ENCODE measurements at regions not wholly inside any gene's neighbourhood (a gene's known extent, or its start where the extent isn't known, plus 50 kb on each side); places are given as distances from the start of the nearest gene placed in this dataset.

DNA sequence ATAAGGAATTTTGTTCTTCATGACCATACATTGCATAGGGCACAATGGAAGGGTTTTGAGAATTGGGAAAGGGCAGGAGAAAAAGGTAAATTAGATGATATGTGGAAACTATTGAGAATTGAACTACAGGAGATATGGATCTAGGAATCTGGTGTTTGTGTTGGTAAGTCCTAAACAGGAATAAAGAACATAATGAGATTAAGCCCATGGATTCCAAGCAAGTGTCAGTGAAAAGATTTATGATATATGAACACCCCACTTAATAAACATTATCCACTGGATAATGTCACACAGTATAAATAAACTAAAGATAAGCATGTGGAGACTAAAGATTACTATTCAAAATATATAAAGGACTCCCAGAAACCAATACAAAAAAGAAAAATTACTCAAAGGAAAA lies 98.2 kb downstream of the TNFSF18 start:
- H3K4me3 ChIP-seq (ENCODE audit: insufficient read depth, low read depth, low read length, poor library complexity, severe bottlenecking): no peak overlapping the region
- H3K27me3 ChIP-seq (replicated peaks; ENCODE audit: control insufficient read depth, insufficient read depth, low read length, poor library complexity, severe bottlenecking): no peaks in the 10 kb centered on the region
- no peaks in the 10 kb centered on the region for H3K9me3 ChIP-seq (ENCODE audit: control insufficient read depth, low read length)
- H3K4me1 ChIP-seq (ENCODE audit: control insufficient read depth, insufficient read depth, low read length, poor library complexity, severe bottlenecking): no peaks in the 10 kb centered on the region
- no peak for DNase-seq
- no peak overlapping the region for H3K27ac ChIP-seq (ENCODE audit: insufficient read depth, low read length, poor library complexity, severe bottlenecking)
- H3K36me3 ChIP-seq (ENCODE audit: control insufficient read depth, insufficient read depth, low read length): no peaks in the 10 kb centered on the region

DNA sequence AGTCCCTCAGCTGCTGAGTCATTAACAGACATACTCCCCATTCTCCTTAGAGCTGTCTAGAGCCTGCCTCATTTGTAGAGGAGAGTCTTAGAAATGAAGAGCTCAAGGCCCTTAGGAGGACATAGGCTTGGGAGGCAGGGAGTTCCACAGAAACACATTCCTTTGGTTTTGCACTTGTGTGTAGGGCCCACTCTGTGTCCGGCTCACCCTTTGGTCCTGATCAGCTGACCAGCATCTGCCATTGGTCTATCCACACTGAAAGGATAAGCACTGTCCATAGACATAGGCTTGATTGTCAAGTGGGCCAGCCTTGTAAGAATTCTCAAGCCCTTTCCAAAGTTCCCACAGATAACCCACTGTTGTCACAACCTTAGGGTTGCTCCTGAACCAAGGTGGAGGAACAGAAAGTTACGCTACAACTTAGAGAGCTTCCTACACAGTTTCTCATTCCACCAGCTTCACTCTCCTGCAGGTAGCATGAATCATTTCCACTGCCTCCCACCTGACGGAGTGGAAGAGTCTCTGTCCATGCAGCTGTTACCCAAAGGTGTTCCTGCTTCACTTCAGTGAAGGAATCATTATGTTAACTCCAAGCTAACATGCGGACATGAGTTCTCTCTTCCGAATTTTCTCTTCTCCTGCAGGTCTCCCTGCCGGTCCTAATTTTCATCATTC lies 96.1 kb downstream of the TNFSF18 start:
- Histone ChIP-seq H3K36me3 (ENCODE audit: control insufficient read depth, insufficient read depth, low read length) (no peaks in the 10 kb centered on the region), H3K4me1 (ENCODE audit: control insufficient read depth, insufficient read depth, low read length, poor library complexity, severe bottlenecking) (no peaks in the 10 kb centered on the region), H3K27ac (ENCODE audit: insufficient read depth, low read length, poor library complexity, severe bottlenecking) (no peak overlapping the region), H3K9me3 (ENCODE audit: control insufficient read depth, low read length) (no peaks in the 10 kb centered on the region), H3K4me3 (ENCODE audit: insufficient read depth, low read depth, low read length, poor library complexity, severe bottlenecking) (no peak overlapping the region), H3K27me3 (replicated peaks; ENCODE audit: control insufficient read depth, insufficient read depth, low read length, poor library complexity, severe bottlenecking) (no peaks in the 10 kb centered on the region)
- no peak for DNase-seq

DNA sequence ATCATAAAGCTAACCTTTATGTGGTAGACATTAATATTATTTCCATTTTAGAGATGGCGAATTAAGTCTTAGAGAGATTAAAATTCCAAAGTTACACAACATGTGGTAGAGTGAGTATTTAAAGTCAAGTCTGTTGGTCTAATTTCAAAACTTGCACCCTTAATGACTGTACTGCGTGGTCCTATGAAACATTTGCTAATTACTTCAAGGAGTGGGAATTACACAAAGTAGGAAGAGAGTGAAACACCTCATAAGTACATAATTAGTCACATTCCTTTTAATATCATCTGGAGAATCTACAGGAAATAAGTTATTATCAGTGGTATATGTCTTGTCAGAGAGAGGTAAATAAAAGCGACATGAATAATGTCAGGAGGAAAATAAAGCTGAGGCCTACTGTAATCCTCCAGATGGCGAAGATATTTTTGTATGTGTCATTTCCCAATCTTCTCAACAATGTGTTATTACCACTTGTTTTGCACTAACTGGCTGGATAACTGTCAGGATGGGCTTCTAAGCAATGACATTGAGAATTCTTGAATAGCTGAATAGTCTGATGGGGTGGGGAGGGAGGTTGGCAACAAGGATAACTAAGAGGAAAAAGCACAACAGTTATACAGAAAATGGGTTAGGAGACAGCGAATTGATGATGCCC lies 95.5 kb downstream of the TNFSF18 start:
- Histone ChIP-seq H3K27me3 (replicated peaks; ENCODE audit: control insufficient read depth, insufficient read depth, low read length, poor library complexity, severe bottlenecking) (no peaks in the 10 kb centered on the region), H3K27ac (ENCODE audit: insufficient read depth, low read length, poor library complexity, severe bottlenecking) (no peak overlapping the region), H3K36me3 (ENCODE audit: control insufficient read depth, insufficient read depth, low read length) (no peaks in the 10 kb centered on the region), H3K9me3 (ENCODE audit: control insufficient read depth, low read length) (no peaks in the 10 kb centered on the region), H3K4me3 (ENCODE audit: insufficient read depth, low read depth, low read length, poor library complexity, severe bottlenecking) (no peak overlapping the region), H3K4me1 (ENCODE audit: control insufficient read depth, insufficient read depth, low read length, poor library complexity, severe bottlenecking) (no peaks in the 10 kb centered on the region)
- DNase-seq: no peak

DNA sequence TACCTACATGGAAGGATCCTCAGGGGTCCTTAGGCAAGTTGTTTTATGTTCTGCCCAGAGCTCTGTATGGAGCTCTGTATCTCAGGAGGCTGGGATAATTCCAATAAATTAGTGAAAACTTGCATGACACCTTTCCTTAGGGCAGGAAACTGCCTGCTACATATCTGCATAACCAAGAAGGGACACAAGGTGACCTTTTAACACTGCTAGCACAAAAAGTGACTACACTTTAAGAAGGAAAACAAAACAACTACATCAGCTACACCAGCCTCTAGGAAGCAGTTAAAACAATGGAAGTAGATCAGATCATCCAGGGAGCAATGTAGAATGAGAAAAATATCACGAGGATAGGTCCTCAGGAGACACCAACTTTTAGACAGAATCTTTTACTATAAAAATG lies 93.9 kb downstream of the TNFSF18 start:
- no peak for DNase-seq
- H3K27ac ChIP-seq (ENCODE audit: insufficient read depth, low read length, poor library complexity, severe bottlenecking): no peak overlapping the region

DNA sequence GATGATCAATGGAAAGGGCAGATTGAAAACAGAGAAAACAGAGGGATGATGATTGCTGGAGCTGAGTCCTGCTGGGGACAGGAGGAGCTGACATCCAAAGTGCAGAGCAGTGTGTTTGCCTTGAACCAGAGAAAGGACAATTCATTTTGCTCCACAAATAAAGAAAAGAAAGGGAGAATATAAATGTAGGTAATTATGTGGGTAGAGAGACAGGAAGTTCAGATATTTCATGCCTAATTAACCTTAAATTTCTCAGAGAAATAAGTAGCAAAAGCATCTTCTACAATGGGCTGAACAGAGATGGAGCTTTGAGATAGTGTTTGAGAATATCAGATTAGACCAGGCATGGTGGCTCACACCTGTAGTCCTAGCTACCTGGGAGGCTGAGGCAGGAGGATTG lies 93.2 kb downstream of the TNFSF18 start:
- no peaks in the 10 kb centered on the region for H3K9me3 ChIP-seq (ENCODE audit: control insufficient read depth, low read length)
- no peaks in the 10 kb centered on the region for H3K27me3 ChIP-seq (replicated peaks; ENCODE audit: control insufficient read depth, insufficient read depth, low read length, poor library complexity, severe bottlenecking)
- H3K4me3 ChIP-seq (ENCODE audit: insufficient read depth, low read depth, low read length, poor library complexity, severe bottlenecking): no peak overlapping the region
- DNase-seq: no peak
- H3K27ac ChIP-seq (ENCODE audit: insufficient read depth, low read length, poor library complexity, severe bottlenecking): no peak overlapping the region
- H3K36me3 ChIP-seq (ENCODE audit: control insufficient read depth, insufficient read depth, low read length): no peaks in the 10 kb centered on the region
- no peaks in the 10 kb centered on the region for H3K4me1 ChIP-seq (ENCODE audit: control insufficient read depth, insufficient read depth, low read length, poor library complexity, severe bottlenecking)

More for the DNA sequence above, 93.9 kb downstream of the TNFSF18 start:
- no peak overlapping the region for H3K4me3 ChIP-seq (ENCODE audit: insufficient read depth, low read depth, low read length, poor library complexity, severe bottlenecking)
- H3K4me1 ChIP-seq (ENCODE audit: control insufficient read depth, insufficient read depth, low read length, poor library complexity, severe bottlenecking): no peaks in the 10 kb centered on the region
- no peaks in the 10 kb centered on the region for H3K9me3 ChIP-seq (ENCODE audit: control insufficient read depth, low read length)
- H3K36me3 ChIP-seq (ENCODE audit: control insufficient read depth, insufficient read depth, low read length): no peaks in the 10 kb centered on the region
- no peaks in the 10 kb centered on the region for H3K27me3 ChIP-seq (replicated peaks; ENCODE audit: control insufficient read depth, insufficient read depth, low read length, poor library complexity, severe bottlenecking)

DNA sequence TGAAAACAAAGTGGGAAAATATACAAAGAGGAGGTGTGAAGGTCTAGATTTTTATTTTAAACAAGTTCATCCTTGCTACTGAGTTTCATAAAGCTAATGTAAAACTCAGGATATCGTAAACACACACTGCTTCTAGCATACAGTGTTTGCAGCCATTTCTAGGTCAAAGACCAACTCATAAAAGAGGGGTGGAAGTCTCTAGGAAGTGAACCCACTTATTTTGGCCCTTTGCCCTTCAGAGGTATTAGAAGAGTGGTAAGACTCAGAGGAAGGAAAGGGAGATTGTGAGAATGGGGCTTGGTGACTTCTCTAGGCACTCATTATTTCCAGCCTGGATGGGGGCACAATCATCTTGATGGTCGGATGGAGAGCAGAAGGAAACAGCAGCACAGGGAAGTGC lies 91.2 kb downstream of the TNFSF18 start:
- Histone ChIP-seq H3K27ac (ENCODE audit: insufficient read depth, low read length, poor library complexity, severe bottlenecking) (no peak overlapping the region), H3K9me3 (ENCODE audit: control insufficient read depth, low read length) (no peaks in the 10 kb centered on the region), H3K27me3 (replicated peaks; ENCODE audit: control insufficient read depth, insufficient read depth, low read length, poor library complexity, severe bottlenecking) (no peaks in the 10 kb centered on the region), H3K4me3 (ENCODE audit: insufficient read depth, low read depth, low read length, poor library complexity, severe bottlenecking) (no peak overlapping the region), H3K4me1 (ENCODE audit: control insufficient read depth, insufficient read depth, low read length, poor library complexity, severe bottlenecking) (no peaks in the 10 kb centered on the region), H3K36me3 (ENCODE audit: control insufficient read depth, insufficient read depth, low read length) (no peaks in the 10 kb centered on the region)
- no peak for DNase-seq

DNA sequence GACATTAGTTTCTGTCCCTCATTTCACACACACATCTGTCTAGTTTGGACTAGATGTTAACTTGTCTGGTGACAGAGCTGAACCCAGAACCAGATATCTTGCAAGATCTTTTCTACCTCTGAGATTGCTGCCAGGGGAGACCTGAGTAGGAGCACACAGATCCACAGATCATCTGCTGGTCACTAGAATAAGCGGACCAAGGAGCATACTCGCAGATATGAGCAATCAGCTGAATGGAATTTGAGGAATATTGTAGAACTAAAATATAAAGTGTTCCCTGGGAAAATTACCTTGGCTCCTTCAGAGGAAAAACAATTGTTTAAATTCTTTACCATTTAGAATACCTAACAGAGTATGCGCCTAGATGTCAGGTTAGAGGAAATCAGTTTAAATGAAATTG lies 90.7 kb downstream of the TNFSF18 start:
- no peaks in the 10 kb centered on the region for H3K27me3 ChIP-seq (replicated peaks; ENCODE audit: control insufficient read depth, insufficient read depth, low read length, poor library complexity, severe bottlenecking)
- H3K4me3 ChIP-seq (ENCODE audit: insufficient read depth, low read depth, low read length, poor library complexity, severe bottlenecking): no peak overlapping the region
- H3K9me3 ChIP-seq (ENCODE audit: control insufficient read depth, low read length): no peaks in the 10 kb centered on the region
- H3K4me1 ChIP-seq (ENCODE audit: control insufficient read depth, insufficient read depth, low read length, poor library complexity, severe bottlenecking): no peaks in the 10 kb centered on the region
- no peaks in the 10 kb centered on the region for H3K36me3 ChIP-seq (ENCODE audit: control insufficient read depth, insufficient read depth, low read length)
- H3K27ac ChIP-seq (ENCODE audit: insufficient read depth, low read length, poor library complexity, severe bottlenecking): no peak overlapping the region
- no peak for DNase-seq

DNA sequence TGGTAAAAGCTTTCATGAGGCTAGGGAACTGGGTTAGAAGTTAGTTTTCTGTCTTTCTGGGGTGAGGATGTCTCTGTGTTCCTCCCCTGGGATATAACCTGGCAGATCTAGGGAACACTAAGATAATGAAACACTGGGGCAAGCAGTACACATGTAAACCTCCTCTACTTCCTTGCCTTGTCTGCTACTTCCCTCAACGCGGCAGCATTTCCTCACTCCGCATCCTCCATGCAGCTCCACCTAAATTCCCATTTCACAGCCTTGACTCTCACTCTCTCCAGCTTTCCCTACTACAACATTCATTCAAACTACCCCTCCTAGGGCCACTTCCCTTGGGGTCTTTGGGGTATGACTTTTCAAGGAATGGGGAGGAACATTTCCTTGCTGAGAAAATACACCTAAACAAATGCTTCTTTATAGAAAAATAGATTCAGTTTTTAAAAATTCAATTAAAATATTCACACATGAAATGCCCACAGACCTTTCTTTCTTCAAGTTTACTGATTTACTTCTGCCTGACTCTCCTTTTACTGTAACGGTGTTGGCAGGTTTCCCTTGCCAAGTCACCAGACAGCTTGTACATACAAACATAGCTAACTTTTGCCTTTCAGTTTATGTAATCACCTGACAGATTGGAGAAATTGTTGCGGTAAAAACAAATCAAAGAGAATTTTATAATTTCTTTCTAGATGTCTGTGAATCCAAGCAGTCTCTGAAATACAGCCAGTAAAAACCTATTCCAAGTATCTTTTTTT lies 90.1 kb downstream of the TNFSF18 start:
- Histone ChIP-seq H3K27me3 (replicated peaks; ENCODE audit: control insufficient read depth, insufficient read depth, low read length, poor library complexity, severe bottlenecking) (no peaks in the 10 kb centered on the region), H3K4me3 (ENCODE audit: insufficient read depth, low read depth, low read length, poor library complexity, severe bottlenecking) (no peak overlapping the region), H3K4me1 (ENCODE audit: control insufficient read depth, insufficient read depth, low read length, poor library complexity, severe bottlenecking) (no peaks in the 10 kb centered on the region), H3K27ac (ENCODE audit: insufficient read depth, low read length, poor library complexity, severe bottlenecking) (no peak overlapping the region), H3K9me3 (ENCODE audit: control insufficient read depth, low read length) (no peaks in the 10 kb centered on the region), H3K36me3 (ENCODE audit: control insufficient read depth, insufficient read depth, low read length) (no peaks in the 10 kb centered on the region)
- DNase-seq: no peak

DNA sequence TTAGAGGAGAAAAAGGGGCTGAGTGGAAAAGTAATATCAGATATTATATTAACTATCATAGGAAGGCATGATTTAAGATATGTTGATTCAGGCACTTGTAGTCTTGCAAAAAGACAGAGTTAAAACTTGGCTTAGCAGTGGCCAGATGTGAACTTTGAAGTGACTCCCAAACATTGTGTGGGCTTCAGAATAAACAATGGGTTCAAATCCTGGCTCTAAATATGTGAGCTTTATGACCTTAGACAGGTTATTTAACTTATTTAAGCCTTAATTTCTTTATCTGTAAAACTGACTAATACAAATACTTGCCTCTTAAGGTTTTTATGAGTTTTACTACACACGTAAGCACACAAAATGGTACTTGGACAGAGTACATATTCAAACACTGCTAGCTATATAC lies 85.9 kb downstream of the TNFSF18 start:
- Histone ChIP-seq H3K27ac (ENCODE audit: insufficient read depth, low read length, poor library complexity, severe bottlenecking) (no peak overlapping the region), H3K4me3 (ENCODE audit: insufficient read depth, low read depth, low read length, poor library complexity, severe bottlenecking) (no peak overlapping the region), H3K9me3 (ENCODE audit: control insufficient read depth, low read length) (no peaks in the 10 kb centered on the region), H3K36me3 (ENCODE audit: control insufficient read depth, insufficient read depth, low read length) (no peaks in the 10 kb centered on the region), H3K27me3 (replicated peaks; ENCODE audit: control insufficient read depth, insufficient read depth, low read length, poor library complexity, severe bottlenecking) (no peaks in the 10 kb centered on the region), H3K4me1 (ENCODE audit: control insufficient read depth, insufficient read depth, low read length, poor library complexity, severe bottlenecking) (no peaks in the 10 kb centered on the region)
- no peak for DNase-seq

DNA sequence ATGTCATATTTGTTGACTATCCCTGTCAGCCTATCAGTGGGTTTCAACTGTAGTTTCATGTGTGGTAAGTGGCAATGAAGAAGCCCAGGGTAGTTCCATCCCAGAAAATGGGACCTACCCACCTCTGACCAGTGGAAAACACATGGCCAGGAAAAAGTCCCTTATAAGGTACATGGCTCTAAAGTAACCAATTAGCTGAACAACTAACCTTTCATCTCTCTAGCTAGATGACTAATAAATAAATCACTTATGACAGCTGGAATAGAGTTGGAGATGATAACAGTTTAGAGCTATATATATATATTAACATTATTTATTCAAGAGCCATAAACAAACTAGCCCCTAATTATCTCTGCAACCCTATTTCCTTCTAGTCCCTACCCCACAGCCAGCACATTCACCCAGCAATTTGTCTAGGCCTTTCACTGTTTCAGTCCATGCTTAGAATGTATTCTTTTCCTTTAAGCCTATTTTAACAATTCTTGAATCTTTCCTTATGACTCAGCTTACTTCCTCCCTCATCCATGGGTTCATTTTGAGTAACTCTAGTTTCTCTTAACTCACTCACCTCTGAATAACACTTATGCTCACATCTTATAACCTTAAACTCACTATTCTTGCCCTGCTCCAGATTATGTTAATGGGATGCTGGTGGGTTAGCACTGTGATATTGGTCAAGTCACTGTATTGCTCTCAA lies 83.7 kb downstream of the TNFSF18 start:
- Histone ChIP-seq H3K4me1 (ENCODE audit: control insufficient read depth, insufficient read depth, low read length, poor library complexity, severe bottlenecking) (no peaks in the 10 kb centered on the region), H3K9me3 (ENCODE audit: control insufficient read depth, low read length) (no peaks in the 10 kb centered on the region), H3K36me3 (ENCODE audit: control insufficient read depth, insufficient read depth, low read length) (no peaks in the 10 kb centered on the region), H3K27me3 (replicated peaks; ENCODE audit: control insufficient read depth, insufficient read depth, low read length, poor library complexity, severe bottlenecking) (no peaks in the 10 kb centered on the region), H3K27ac (ENCODE audit: insufficient read depth, low read length, poor library complexity, severe bottlenecking) (no peak overlapping the region), H3K4me3 (ENCODE audit: insufficient read depth, low read depth, low read length, poor library complexity, severe bottlenecking) (no peak overlapping the region)
- no peak for DNase-seq
